ENCODE measurements at regions not wholly inside any gene's neighbourhood (a gene's known extent, or its start where the extent isn't known, plus 50 kb on each side); places are given as distances from the start of the nearest gene placed in this dataset.

- DNase-seq: no peak
Observed at GRCh38 chr20:16174311-16174710, 398.9 kb downstream of the KIF16B start.

- DNase-seq: no peak
Observed at GRCh38 chr20:16173044-16173443, 400.2 kb downstream of the KIF16B start.

GRCh38 chr20:16171180-16171579 is 402.1 kb downstream of the KIF16B start:
- DNase-seq: no peak

- DNase-seq: no peak
Observed at GRCh38 chr20:16170406-16170971, 402.8 kb downstream of the KIF16B start.

- no peak for DNase-seq
Observed at GRCh38 chr20:16167423-16168130, 405.7 kb downstream of the KIF16B start.

- DNase-seq: no peak
Observed at GRCh38 chr20:16166737-16167136, 406.5 kb downstream of the KIF16B start.

GRCh38 chr20:16158976-16159286 is 414.3 kb downstream of the KIF16B start:
- no peak for DNase-seq

- DNase-seq: no peak
Observed at GRCh38 chr20:16158090-16158975, 414.9 kb downstream of the KIF16B start.

GRCh38 chr20:16147916-16148315 is 425.3 kb downstream of the KIF16B start:
- no peak for DNase-seq

- DNase-seq: no peak
Observed at GRCh38 chr20:16147216-16147615, 426.0 kb downstream of the KIF16B start.

- no peak for DNase-seq
Observed at GRCh38 chr20:16145919-16146318, 427.3 kb downstream of the KIF16B start.

- no peak for DNase-seq
Observed at GRCh38 chr20:16143596-16143995, 429.7 kb downstream of the KIF16B start.

GRCh38 chr20:16135630-16136029 is 437.6 kb downstream of the KIF16B start:
- DNase-seq: no peak

GRCh38 chr20:16132036-16132798 is 441.0 kb downstream of the KIF16B start:
- DNase-seq: no peak

- DNase-seq: no peak
Observed at GRCh38 chr20:16129411-16129810, 443.8 kb downstream of the KIF16B start.

- no peak for DNase-seq
Observed at GRCh38 chr20:16128538-16129106, 444.6 kb downstream of the KIF16B start.

- DNase-seq: no peak
Observed at GRCh38 chr20:16125816-16126215, 447.4 kb downstream of the KIF16B start.

- no peak for DNase-seq
Observed at GRCh38 chr20:16124911-16125776, 448.1 kb downstream of the KIF16B start.

GRCh38 chr20:16124491-16124890 is 448.8 kb downstream of the KIF16B start:
- DNase-seq: no peak

- no peak for DNase-seq
Observed at GRCh38 chr20:16123623-16124022, 449.6 kb downstream of the KIF16B start.

GRCh38 chr20:16119909-16120308 is 453.3 kb downstream of the KIF16B start:
- DNase-seq: no peak
